ENCODE measurements at regions not wholly inside any gene's neighbourhood (a gene's known extent, or its start where the extent isn't known, plus 50 kb on each side); places are given as distances from the start of the nearest gene placed in this dataset.

GRCh38 chr3:23738944-23739343, 66.8 kb upstream of the UBE2E1 start:
- no peak for TF ChIP-seq CTCF (IDR thresholded peaks at IDR 0.05; ENCODE audit: insufficient read depth, low read length)
- peak; percentile 52 for DNase-seq (ENCODE audit: low read depth)
- H3K4me3 ChIP-seq (ENCODE audit: low read depth, low read length), result no peak overlapping the region

- peak; percentile 80 for DNase-seq (ENCODE audit: low read depth)
- no peak for TF ChIP-seq CTCF (IDR thresholded peaks at IDR 0.05; ENCODE audit: insufficient read depth, low read length)
- H3K4me3 ChIP-seq (ENCODE audit: low read depth, low read length), result no peak overlapping the region
Measured at GRCh38 chr3:23739536-23739935, 66.2 kb upstream of the UBE2E1 start.

GRCh38 chr3:23740517-23740965, 65.2 kb upstream of the UBE2E1 start:
- DNase-seq (ENCODE audit: low read depth), result peak; percentile 29
- no peak overlapping the region for H3K4me3 ChIP-seq (ENCODE audit: low read depth, low read length)
- no peak for TF ChIP-seq CTCF (IDR thresholded peaks at IDR 0.05; ENCODE audit: insufficient read depth, low read length)

- H3K4me3 ChIP-seq (ENCODE audit: low read depth, low read length), result no peak overlapping the region
- TF ChIP-seq CTCF (IDR thresholded peaks at IDR 0.05; ENCODE audit: insufficient read depth, low read length), result no peak
- peak; percentile 46 for DNase-seq (ENCODE audit: low read depth)
Measured at GRCh38 chr3:23741036-23741706, 64.6 kb upstream of the UBE2E1 start.

- no peak for DNase-seq (ENCODE audit: low read depth)
- TF ChIP-seq CTCF (IDR thresholded peaks at IDR 0.05; ENCODE audit: insufficient read depth, low read length), result no peak
- no peak overlapping the region for H3K4me3 ChIP-seq (ENCODE audit: low read depth, low read length)
Measured at GRCh38 chr3:23743141-23743784, 62.5 kb upstream of the UBE2E1 start.

GRCh38 chr3:23746441-23746840, 59.3 kb upstream of the UBE2E1 start:
- no peak overlapping the region for H3K4me3 ChIP-seq (ENCODE audit: low read depth, low read length)
- no peak for TF ChIP-seq CTCF (IDR thresholded peaks at IDR 0.05; ENCODE audit: insufficient read depth, low read length)
- no peak for DNase-seq (ENCODE audit: low read depth)
